BJ (cell line): ENCODE measurements at regions not wholly inside any gene's neighbourhood (a gene's known extent, or its start where the extent isn't known, plus 50 kb on each side); places are given as distances from the start of the nearest gene placed in this dataset.

ENCODE experiments used
- CTCF ChIA-PET: fragments of 350-600 bp; formaldehyde crosslinking; extraction: SDS; loops from one replicate; lab custom pipeline; 2021; ENCODE audit warnings: antibody characterized with exemption, inconsistent platforms; lab: Yijun Ruan, JAX
- POLR2A ChIA-PET: fragments of 300-600 bp; sonication (Branson Sonifier 250); formaldehyde crosslinking; extraction: SDS; loops from one replicate; lab custom pipeline; 2021; ENCODE audit warnings: antibody characterized with exemption; lab: Charles Lee
- DNase-seq: peaks from one replicate; pipeline ENCODE4 v3.0.0-alpha.2; 2011; ENCODE audit warnings: low read depth
- H3K27me3 ChIP-seq: 2 replicates; pipeline ENCODE4 v1.6.0; 2011; ENCODE audit warnings: low read length; ENCODE audit not compliant: control insufficient read depth, insufficient read depth
- H3K36me3 ChIP-seq: 2 replicates; pipeline ENCODE4 v1.5.1; 2011; ENCODE audit warnings: low read length; ENCODE audit not compliant: control insufficient read depth, insufficient read depth
- H3K4me3 ChIP-seq: 2 replicates; pipeline ENCODE4 v1.5.1; 2011; ENCODE audit warnings: low read depth, mild to moderate bottlenecking, control low read depth, low read length
- TF ChIP-seq, protein P1 (sequence below): IDR thresholded peaks from 2 replicates; pipeline ENCODE4 v1.5.1; 2011; ENCODE audit warnings: low read depth, mild to moderate bottlenecking, control low read depth, inconsistent platforms, low read length, moderate library complexity; ENCODE audit not compliant: insufficient read depth

DNA sequence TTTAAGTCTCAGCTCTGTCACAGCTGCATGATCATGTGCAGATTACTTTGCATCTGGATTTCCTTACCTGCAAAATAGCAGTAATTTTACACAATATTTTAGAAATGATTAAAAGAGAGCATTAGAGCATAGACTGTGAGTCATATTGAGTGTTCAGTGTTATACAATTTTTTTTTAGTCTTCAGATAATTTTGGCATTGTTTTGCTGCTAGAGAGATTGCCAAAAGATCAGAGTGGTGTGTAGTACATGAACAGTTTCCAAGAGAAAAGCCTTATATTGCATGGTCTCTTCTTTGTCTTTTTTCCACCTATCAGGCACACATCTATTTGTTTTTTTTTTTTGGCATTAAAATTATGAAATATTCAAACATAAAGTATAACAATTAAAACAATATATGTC lies 209.6 kb upstream of the TLL1 start:
- ChIA-PET POLR2A (no interaction called here), CTCF (no interaction called here)
- no peaks in the 10 kb centered on the region for H3K27me3 ChIP-seq
- no peaks in the 10 kb centered on the region for H3K36me3 ChIP-seq
- TF ChIP-seq, protein P1, sequence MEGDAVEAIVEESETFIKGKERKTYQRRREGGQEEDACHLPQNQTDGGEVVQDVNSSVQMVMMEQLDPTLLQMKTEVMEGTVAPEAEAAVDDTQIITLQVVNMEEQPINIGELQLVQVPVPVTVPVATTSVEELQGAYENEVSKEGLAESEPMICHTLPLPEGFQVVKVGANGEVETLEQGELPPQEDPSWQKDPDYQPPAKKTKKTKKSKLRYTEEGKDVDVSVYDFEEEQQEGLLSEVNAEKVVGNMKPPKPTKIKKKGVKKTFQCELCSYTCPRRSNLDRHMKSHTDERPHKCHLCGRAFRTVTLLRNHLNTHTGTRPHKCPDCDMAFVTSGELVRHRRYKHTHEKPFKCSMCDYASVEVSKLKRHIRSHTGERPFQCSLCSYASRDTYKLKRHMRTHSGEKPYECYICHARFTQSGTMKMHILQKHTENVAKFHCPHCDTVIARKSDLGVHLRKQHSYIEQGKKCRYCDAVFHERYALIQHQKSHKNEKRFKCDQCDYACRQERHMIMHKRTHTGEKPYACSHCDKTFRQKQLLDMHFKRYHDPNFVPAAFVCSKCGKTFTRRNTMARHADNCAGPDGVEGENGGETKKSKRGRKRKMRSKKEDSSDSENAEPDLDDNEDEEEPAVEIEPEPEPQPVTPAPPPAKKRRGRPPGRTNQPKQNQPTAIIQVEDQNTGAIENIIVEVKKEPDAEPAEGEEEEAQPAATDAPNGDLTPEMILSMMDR = no peak
- H3K4me3 ChIP-seq = no peak overlapping the region
- no peak for DNase-seq

DNA sequence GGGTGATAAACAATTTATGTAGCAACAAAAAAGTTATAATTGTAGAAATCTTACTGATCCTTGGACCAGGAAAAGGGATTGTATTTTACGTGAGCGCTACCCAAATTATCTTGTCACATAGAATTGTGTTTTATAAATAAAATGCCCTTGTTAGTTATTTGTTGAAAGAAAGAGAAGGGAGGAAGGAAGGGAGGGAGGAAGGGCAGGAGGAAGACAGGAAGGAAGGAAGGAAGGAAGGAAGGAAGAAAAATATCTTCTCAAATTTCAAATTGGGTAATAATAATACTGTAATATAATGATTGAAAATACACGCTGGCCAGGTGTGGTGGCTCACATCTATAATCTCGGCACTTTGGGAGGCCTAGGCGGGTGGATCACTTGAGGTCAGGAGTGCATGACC lies 206.2 kb upstream of the TLL1 start:
- no peaks in the 10 kb centered on the region for H3K27me3 ChIP-seq
- DNase-seq = no peak
- TF ChIP-seq, protein P1 = no peak
- no peaks in the 10 kb centered on the region for H3K36me3 ChIP-seq
- no peak overlapping the region for H3K4me3 ChIP-seq
- ChIA-PET POLR2A (no interaction called here), CTCF (no interaction called here)

DNA sequence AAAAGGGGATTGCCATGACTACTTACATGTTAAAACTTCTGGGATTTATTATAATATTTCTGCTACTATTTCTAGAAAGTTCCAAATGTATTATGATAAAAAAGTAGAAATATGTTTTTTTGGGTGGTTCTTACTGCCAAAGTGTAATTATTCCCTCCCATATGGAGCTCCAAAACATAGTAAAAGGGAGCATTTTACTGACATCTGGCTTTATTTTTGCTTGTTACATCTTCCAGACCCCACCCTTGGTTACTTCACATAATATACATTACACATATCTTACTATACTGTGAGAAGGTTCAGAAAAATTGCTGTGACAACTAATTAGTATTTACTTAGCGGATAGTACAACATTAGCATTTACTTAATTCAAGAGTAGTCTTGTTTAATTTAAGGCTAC lies 205.1 kb upstream of the TLL1 start:
- no peaks in the 10 kb centered on the region for H3K27me3 ChIP-seq
- DNase-seq = no peak
- H3K36me3 ChIP-seq = no peaks in the 10 kb centered on the region
- TF ChIP-seq, protein P1 = no peak
- POLR2A ChIA-PET = no interaction called here
- CTCF ChIA-PET = no interaction called here
- no peak overlapping the region for H3K4me3 ChIP-seq

DNA sequence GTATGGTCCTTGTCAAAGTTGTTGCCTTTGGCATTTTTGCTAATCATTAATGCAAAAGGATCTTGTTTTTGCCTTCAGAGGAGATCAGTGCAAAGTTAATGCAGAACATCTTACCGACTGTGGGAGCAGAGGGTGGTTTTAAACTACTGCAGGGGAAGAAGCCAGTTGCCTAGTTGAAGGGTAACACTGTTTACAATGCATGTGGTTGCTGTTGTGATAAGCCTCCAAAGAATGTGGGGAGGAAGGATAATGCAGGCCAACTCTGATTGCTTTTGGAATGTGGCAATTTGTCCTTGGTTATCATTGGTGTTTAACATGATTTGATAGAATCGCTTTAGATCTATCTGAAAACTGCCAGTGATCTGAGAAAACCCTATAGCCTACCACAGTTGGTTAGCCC lies 204.3 kb upstream of the TLL1 start:
- no peak for DNase-seq
- ChIA-PET CTCF (no interaction called here), POLR2A (no interaction called here)
- H3K27me3 ChIP-seq = no peaks in the 10 kb centered on the region
- no peaks in the 10 kb centered on the region for H3K36me3 ChIP-seq
- TF ChIP-seq, protein P1 = no peak
- H3K4me3 ChIP-seq = no peak overlapping the region

DNA sequence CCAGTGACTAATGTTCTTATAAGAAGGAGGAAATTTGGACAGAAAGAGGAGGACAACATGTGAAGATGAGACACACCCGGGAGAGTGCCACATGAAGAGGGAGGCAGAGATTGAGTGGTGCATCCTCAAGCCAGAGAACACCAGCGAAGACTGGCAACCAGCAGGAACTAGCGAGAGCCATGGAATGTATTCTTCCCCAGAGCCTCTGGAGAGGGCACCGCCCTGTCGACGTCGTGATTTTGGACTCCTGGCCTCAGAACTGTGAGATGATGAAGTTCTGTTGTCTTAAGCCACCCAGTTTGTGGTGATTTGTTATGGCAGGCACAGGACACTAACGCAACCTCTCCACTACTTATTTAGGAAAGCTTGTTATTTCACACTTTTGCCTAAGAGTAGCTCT lies 196.0 kb upstream of the TLL1 start:
- POLR2A ChIA-PET = no interaction called here
- Histone ChIP-seq H3K36me3 (no peaks in the 10 kb centered on the region), H3K27me3 (no peaks in the 10 kb centered on the region), H3K4me3 (no peak overlapping the region)
- no peak for DNase-seq
- CTCF ChIA-PET = no interaction called here
- TF ChIP-seq, protein P1 = no peak
